Osteoblast (primary cell): ENCODE measurements at regions not wholly inside any gene's neighbourhood (a gene's known extent, or its start where the extent isn't known, plus 50 kb on each side); places are given as distances from the start of the nearest gene placed in this dataset.
A peak's percentile ranks its signal among the peaks of the same experiment; 100 is the strongest.

Experiments used
- DNase-seq: peaks from one replicate; pipeline ENCODE4 v3.0.0; 2011; ENCODE audit warnings: low spot score, mixed read lengths; ENCODE audit not compliant: insufficient read length; ENCODE audit errors: missing footprints
- H2AFZ ChIP-seq: 2 replicates; pipeline ENCODE4 v1.6.0; 2011; ENCODE audit warnings: mild to moderate bottlenecking, low read length
- H3K27ac ChIP-seq: 2 replicates; pipeline ENCODE4 v1.5.1; 2011; ENCODE audit warnings: mild to moderate bottlenecking, low read depth, low read length, moderate library complexity
- H3K27me3 ChIP-seq: 2 replicates; pipeline ENCODE4 v1.6.0; 2012; ENCODE audit warnings: mild to moderate bottlenecking, control low read depth, inconsistent platforms, low read length, moderate library complexity; ENCODE audit not compliant: insufficient read depth
- H3K36me3 ChIP-seq: 2 replicates; pipeline ENCODE4 v1.5.1; 2011; ENCODE audit warnings: mild to moderate bottlenecking, low read length, control low read depth, moderate library complexity; ENCODE audit not compliant: insufficient read depth
- H3K4me1 ChIP-seq: 2 replicates; pipeline ENCODE4 v1.5.1; 2011; ENCODE audit warnings: mild to moderate bottlenecking, low read length, control low read depth, moderate library complexity; ENCODE audit not compliant: insufficient read depth
- H3K4me2 ChIP-seq: 2 replicates; pipeline ENCODE4 v1.6.0; 2011; ENCODE audit warnings: mild to moderate bottlenecking, low read length; ENCODE audit not compliant: insufficient read depth
- H3K4me3 ChIP-seq: fragments of 200-600 bp; sonication (generic); 3 replicates; pipeline ENCODE4 v1.5.1; 2012; ENCODE audit warnings: mild to moderate bottlenecking, low read length, inconsistent platforms; ENCODE audit not compliant: insufficient read depth
- H3K79me2 ChIP-seq: 2 replicates; pipeline ENCODE4 v1.6.0; 2012; ENCODE audit warnings: mild to moderate bottlenecking, low read length, control low read depth, inconsistent platforms; ENCODE audit not compliant: insufficient read depth
- H3K9me3 ChIP-seq: 2 replicates; pipeline ENCODE4 v1.5.1; 2011; ENCODE audit warnings: low read depth, low read length, control low read depth
- H4K20me1 ChIP-seq: 2 replicates; pipeline ENCODE4 v1.6.0; 2012; ENCODE audit warnings: mild to moderate bottlenecking, low read length, control low read depth; ENCODE audit not compliant: insufficient read depth
- TF ChIP-seq, protein P1 (sequence below): IDR thresholded peaks from 2 replicates; pipeline ENCODE4 v1.5.1; 2011; ENCODE audit warnings: mild to moderate bottlenecking, low read depth, low read length, moderate library complexity; ENCODE audit errors: extremely low read depth

DNA sequence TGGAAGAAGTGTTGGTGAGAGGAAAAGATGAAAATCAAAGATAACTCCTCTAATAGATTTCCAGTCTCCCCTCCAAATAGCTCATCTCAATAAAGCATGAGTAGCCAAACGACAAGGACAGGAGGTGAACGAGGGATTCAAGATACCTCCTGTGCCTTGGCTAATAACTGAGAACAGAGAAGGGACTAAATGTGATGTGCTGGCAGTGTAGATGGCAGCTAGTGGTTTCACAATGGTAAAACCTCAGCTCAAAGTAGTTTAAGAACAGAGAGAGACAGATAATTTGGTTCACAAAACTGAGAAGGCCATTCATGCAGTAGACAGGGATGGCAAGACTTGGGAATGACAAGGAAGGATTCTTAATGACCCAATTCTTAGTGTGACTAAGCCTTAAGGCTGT, 292.6 kb downstream of the EFHB start:
- H2AFZ ChIP-seq = no peak overlapping the region
- no peaks in the 10 kb centered on the region for H4K20me1 ChIP-seq
- no peak for DNase-seq
- no peak overlapping the region for H3K4me3 ChIP-seq
- no peaks in the 10 kb centered on the region for H3K27me3 ChIP-seq
- no peaks in the 10 kb centered on the region for H3K79me2 ChIP-seq
- no peaks in the 10 kb centered on the region for H3K9me3 ChIP-seq
- no peaks in the 10 kb centered on the region for H3K36me3 ChIP-seq
- H3K4me1 ChIP-seq = no peaks in the 10 kb centered on the region
- no peak overlapping the region for H3K4me2 ChIP-seq
- no peak overlapping the region for H3K27ac ChIP-seq
- TF ChIP-seq, protein P1, sequence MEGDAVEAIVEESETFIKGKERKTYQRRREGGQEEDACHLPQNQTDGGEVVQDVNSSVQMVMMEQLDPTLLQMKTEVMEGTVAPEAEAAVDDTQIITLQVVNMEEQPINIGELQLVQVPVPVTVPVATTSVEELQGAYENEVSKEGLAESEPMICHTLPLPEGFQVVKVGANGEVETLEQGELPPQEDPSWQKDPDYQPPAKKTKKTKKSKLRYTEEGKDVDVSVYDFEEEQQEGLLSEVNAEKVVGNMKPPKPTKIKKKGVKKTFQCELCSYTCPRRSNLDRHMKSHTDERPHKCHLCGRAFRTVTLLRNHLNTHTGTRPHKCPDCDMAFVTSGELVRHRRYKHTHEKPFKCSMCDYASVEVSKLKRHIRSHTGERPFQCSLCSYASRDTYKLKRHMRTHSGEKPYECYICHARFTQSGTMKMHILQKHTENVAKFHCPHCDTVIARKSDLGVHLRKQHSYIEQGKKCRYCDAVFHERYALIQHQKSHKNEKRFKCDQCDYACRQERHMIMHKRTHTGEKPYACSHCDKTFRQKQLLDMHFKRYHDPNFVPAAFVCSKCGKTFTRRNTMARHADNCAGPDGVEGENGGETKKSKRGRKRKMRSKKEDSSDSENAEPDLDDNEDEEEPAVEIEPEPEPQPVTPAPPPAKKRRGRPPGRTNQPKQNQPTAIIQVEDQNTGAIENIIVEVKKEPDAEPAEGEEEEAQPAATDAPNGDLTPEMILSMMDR = no peak

DNA sequence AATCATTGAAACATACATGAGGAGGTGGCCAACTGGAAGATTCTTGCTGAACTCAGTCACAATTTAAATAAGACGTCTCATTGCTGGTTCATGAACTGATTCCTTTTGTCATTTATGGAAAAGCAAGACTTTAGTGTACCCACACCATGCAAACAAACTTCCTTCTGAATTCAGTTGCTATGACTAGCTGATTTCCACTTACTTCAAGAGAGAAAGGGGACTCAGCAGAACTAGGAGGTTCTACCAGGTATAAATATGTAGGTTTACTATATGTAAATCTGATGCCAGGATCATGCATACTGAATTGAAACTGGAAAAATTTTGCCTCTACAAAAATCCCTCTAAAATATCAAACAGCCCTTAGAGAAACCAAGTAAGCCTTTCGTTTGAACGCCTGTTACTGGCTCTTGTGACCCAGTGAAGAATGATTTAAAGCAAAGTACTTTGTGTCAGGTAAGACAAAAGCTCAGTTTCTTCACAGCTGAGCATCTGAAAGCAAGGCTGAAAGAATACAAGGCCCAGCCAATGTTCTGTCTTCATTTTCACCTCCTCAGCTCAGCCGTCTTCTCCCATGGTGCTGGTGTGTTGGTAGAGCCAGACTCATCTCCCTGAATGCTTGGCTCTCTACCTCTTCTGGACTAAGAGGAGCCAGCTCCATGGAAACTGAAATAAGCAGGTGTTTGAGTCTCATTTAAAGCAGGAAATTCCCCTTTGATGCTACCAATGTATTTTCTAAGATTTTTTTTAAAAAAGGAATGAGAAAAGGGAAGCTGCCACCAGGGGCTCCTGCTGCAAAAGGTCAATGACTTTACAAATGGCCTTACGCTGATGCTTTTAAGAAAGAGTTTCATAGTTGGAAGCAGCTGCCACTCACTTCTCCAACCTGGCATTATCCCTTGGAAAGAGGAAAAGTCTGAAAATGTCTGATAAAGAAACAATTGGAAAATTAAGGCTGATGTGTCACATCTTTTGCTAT, 301.6 kb downstream of the EFHB start:
- Histone ChIP-seq H3K4me3 (no peak overlapping the region), H3K9me3 (no peaks in the 10 kb centered on the region), H3K4me1 (no peaks in the 10 kb centered on the region), H2AFZ (no peak overlapping the region), H3K79me2 (no peaks in the 10 kb centered on the region), H3K4me2 (no peak overlapping the region), H3K27me3 (no peaks in the 10 kb centered on the region), H3K27ac (no peak overlapping the region), H4K20me1 (no peaks in the 10 kb centered on the region), H3K36me3 (no peaks in the 10 kb centered on the region)
- TF ChIP-seq, protein P1 = no peak
- DNase-seq = peak; percentile 4

DNA sequence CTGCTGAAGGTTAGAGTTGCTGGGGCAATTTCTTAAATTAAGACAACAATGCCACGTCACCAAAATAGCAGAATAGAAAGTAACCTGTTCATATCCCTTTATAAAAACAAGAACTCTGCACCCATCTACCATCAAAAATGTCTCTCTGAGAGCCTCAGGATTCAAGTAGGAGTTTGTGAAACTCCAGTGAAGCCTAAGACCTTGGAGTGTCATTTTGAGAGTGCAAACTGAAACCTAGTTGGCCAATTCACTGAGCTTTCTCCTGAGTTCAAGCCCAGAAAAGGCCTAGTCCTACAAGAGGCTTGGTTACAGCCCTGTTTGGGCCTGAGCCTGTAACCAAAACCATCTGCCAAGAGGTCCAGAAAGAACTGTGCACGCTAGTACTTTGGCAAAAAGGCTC, 335.1 kb downstream of the EFHB start:
- TF ChIP-seq, protein P1 = no peak
- Histone ChIP-seq H3K27ac (no peak overlapping the region), H3K9me3 (peaks cover 4% of the 10 kb centered on the region)

DNA sequence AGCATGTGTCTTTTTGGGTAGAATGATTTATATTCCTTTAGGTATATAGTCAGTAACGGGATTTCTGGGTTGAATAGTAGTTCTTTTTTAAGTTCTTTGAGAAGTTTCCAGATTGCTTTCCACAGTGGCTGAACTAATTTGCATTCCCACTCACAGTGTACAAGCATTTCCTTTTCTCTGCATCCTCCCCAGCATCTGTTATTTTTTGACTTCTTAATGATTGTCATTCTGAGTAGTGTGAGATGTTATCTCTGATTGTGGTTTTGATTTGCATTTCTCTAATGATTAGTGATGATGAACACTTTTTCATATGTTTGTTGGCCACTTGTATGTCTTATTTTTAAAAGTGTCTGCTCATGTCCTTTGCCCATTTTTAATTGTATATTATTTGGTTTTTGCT, 337.6 kb downstream of the EFHB start:
- TF ChIP-seq, protein P1 = no peak
- H3K4me1 ChIP-seq = no peaks in the 10 kb centered on the region
- H3K36me3 ChIP-seq = no peaks in the 10 kb centered on the region
- no peak overlapping the region for H2AFZ ChIP-seq
- no peaks in the 10 kb centered on the region for H4K20me1 ChIP-seq
- no peaks in the 10 kb centered on the region for H3K79me2 ChIP-seq
- no peak overlapping the region for H3K27ac ChIP-seq
- H3K4me3 ChIP-seq = no peak overlapping the region
- no peak for DNase-seq
- no peaks in the 10 kb centered on the region for H3K27me3 ChIP-seq
- H3K9me3 ChIP-seq = peaks cover 4% of the 10 kb centered on the region
- H3K4me2 ChIP-seq = no peak overlapping the region

More for the DNA sequence above, 335.1 kb downstream of the EFHB start:
- Histone ChIP-seq H3K4me3 (no peak overlapping the region), H3K79me2 (no peaks in the 10 kb centered on the region), H3K4me1 (no peaks in the 10 kb centered on the region), H3K36me3 (no peaks in the 10 kb centered on the region), H4K20me1 (no peaks in the 10 kb centered on the region), H2AFZ (no peak overlapping the region), H3K27me3 (no peaks in the 10 kb centered on the region), H3K4me2 (no peak overlapping the region)
- no peak for DNase-seq
